CD4-positive, alpha-beta T cell treated with Interleukin-1 beta for 1 hour (primary cell): ENCODE measurements at regions not wholly inside any gene's neighbourhood (a gene's known extent, or its start where the extent isn't known, plus 50 kb on each side); places are given as distances from the start of the nearest gene placed in this dataset.
"Not testable (repeated sequence)": the region's sequence is repeated elsewhere in the genome, so short reads cannot be mapped to it uniquely, and the experiment has no call there.

ENCODE experiments used
- DNase-seq, 2 donors: peaks; one replicate each; pipeline ENCODE4 v3.0.0-alpha.2; 2020 to 2022

- no peak for DNase-seq
These were observed 174.9 kb downstream of the ASB1 start for GRCh38 chr2:238601433-238602222.

- DNase-seq = no peak
These were observed 175.7 kb downstream of the ASB1 start for GRCh38 chr2:238602223-238602960.

- no peak for DNase-seq
These were observed 176.9 kb downstream of the ASB1 start for GRCh38 chr2:238603596-238603995.

- no peak for DNase-seq
These were observed 179.6 kb downstream of the ASB1 start for GRCh38 chr2:238606311-238606710.

- DNase-seq = no peak
These were observed 186.9 kb downstream of the ASB1 start for GRCh38 chr2:238613610-238614009.

- no peak for DNase-seq
These were observed 187.6 kb downstream of the ASB1 start for GRCh38 chr2:238614376-238614775.

- DNase-seq = no peak
These were observed 188.5 kb downstream of the ASB1 start for GRCh38 chr2:238615187-238615586.

- no peak for DNase-seq
These were observed 190.0 kb downstream of the ASB1 start for GRCh38 chr2:238616681-238617080.

GRCh38 chr2:238618494-238619283 is 192.0 kb downstream of the ASB1 start:
- not testable (repeated sequence) for DNase-seq

GRCh38 chr2:238627899-238628298 is 201.2 kb downstream of the ASB1 start:
- DNase-seq = no peak

- no peak for DNase-seq
These were observed 202.3 kb downstream of the ASB1 start for GRCh38 chr2:238629064-238629463.

- DNase-seq = no peak
These were observed 204.9 kb downstream of the ASB1 start for GRCh38 chr2:238631491-238632180.

- DNase-seq = no peak
These were observed 205.7 kb downstream of the ASB1 start for GRCh38 chr2:238632181-238633060.

- no peak for DNase-seq
These were observed 206.9 kb downstream of the ASB1 start for GRCh38 chr2:238633426-238634328.

GRCh38 chr2:238634701-238635357 is 208.1 kb downstream of the ASB1 start:
- no peak for DNase-seq

- no peak for DNase-seq
These were observed 208.9 kb downstream of the ASB1 start for GRCh38 chr2:238635647-238636051.

- DNase-seq = no peak
These were observed 209.7 kb downstream of the ASB1 start for GRCh38 chr2:238636269-238637073.

GRCh38 chr2:238638100-238638981 is 209.5 kb upstream of the TWIST2 start:
- no peak for DNase-seq
